HS-27A (cell line): ENCODE measurements at regions not wholly inside any gene's neighbourhood (a gene's known extent, or its start where the extent isn't known, plus 50 kb on each side); places are given as distances from the start of the nearest gene placed in this dataset.

Source experiments
- DNase-seq: peaks from one replicate; pipeline ENCODE4 v3.0.0-alpha.2; 2012; ENCODE audit warnings: low read depth, missing footprints

GRCh38 chr13:105220881-105221280 lies 1314.6 kb downstream of the EFNB2 start:
- DNase-seq = no peak

GRCh38 chr13:105220063-105220462 lies 1315.4 kb downstream of the EFNB2 start:
- peak; percentile 59 for DNase-seq

GRCh38 chr13:105219651-105220050 lies 1315.8 kb downstream of the EFNB2 start:
- no peak for DNase-seq

GRCh38 chr13:105213512-105213911 lies 1322.0 kb downstream of the EFNB2 start:
- DNase-seq = no peak

- DNase-seq = no peak
Observed at GRCh38 chr13:105207572-105208293, 1327.7 kb downstream of the EFNB2 start.

- no peak for DNase-seq
Observed at GRCh38 chr13:105202354-105202753, 1333.1 kb downstream of the EFNB2 start.

GRCh38 chr13:105201351-105201750 lies 1334.1 kb downstream of the EFNB2 start:
- no peak for DNase-seq

- DNase-seq = no peak
Observed at GRCh38 chr13:105200181-105200580, 1335.3 kb downstream of the EFNB2 start.

- DNase-seq = peak; percentile 83
Observed at GRCh38 chr13:105196052-105196451, 1339.4 kb downstream of the EFNB2 start.

- no peak for DNase-seq
Observed at GRCh38 chr13:105193026-105193425, 1342.4 kb downstream of the EFNB2 start.

GRCh38 chr13:105184201-105184600 lies 1351.3 kb downstream of the EFNB2 start:
- no peak for DNase-seq

GRCh38 chr13:105177265-105177900 lies 1358.1 kb downstream of the EFNB2 start:
- DNase-seq = no peak

- DNase-seq = no peak
Observed at GRCh38 chr13:105170438-105170837, 1365.0 kb downstream of the EFNB2 start.

GRCh38 chr13:105168295-105168694 lies 1367.2 kb downstream of the EFNB2 start:
- no peak for DNase-seq

GRCh38 chr13:105167385-105167784 lies 1368.1 kb downstream of the EFNB2 start:
- DNase-seq = no peak

- DNase-seq = no peak
Observed at GRCh38 chr13:105165449-105166125, 1369.9 kb downstream of the EFNB2 start.

GRCh38 chr13:105159841-105160240 lies 1375.6 kb downstream of the EFNB2 start:
- DNase-seq = no peak

GRCh38 chr13:105153611-105154010 lies 1381.9 kb downstream of the EFNB2 start:
- no peak for DNase-seq

GRCh38 chr13:105151639-105152038 lies 1383.8 kb downstream of the EFNB2 start:
- DNase-seq = no peak

- no peak for DNase-seq
Observed at GRCh38 chr13:105147461-105147860, 1388.0 kb downstream of the EFNB2 start.

GRCh38 chr13:105144936-105145335 lies 1390.5 kb downstream of the EFNB2 start:
- no peak for DNase-seq

GRCh38 chr13:105144020-105144419 lies 1391.4 kb downstream of the EFNB2 start:
- DNase-seq = no peak

GRCh38 chr13:105142556-105142955 lies 1392.9 kb downstream of the EFNB2 start:
- DNase-seq = no peak
